Bronchial epithelial cell (primary cell): ENCODE measurements at regions not wholly inside any gene's neighbourhood (a gene's known extent, or its start where the extent isn't known, plus 50 kb on each side); places are given as distances from the start of the nearest gene placed in this dataset.
A peak's percentile ranks its signal among the peaks of the same experiment; 100 is the strongest.

ENCODE experiments used
- DNase-seq: peaks from one replicate; pipeline ENCODE4 v3.0.0-alpha.2; 2010; ENCODE audit warnings: low read depth
- FAIRE-seq: peaks from 2 replicates; lab custom pipeline; 2011; peaks lifted over from hg19 to GRCh38; lab: Jason Lieb, UNC
- H3K27me3 ChIP-seq: 2 replicates; pipeline ENCODE4 v1.5.1; 2011; ENCODE audit warnings: low read length; ENCODE audit not compliant: control insufficient read depth, insufficient read depth
- H3K36me3 ChIP-seq: 2 replicates; pipeline ENCODE4 v1.5.1; 2011; ENCODE audit warnings: low read length; ENCODE audit not compliant: control insufficient read depth, insufficient read depth
- H3K4me3 ChIP-seq: 2 replicates; pipeline ENCODE4 v1.5.1; 2011; ENCODE audit warnings: mild to moderate bottlenecking, low read depth, low read length, control low read depth
- TF ChIP-seq, protein P1 (sequence below): IDR thresholded peaks from 2 replicates; pipeline ENCODE4 v1.5.1; 2011; ENCODE audit warnings: mild to moderate bottlenecking, moderate library complexity, low read length, control low read depth, inconsistent platforms; ENCODE audit not compliant: insufficient read depth, severe bottlenecking

DNA sequence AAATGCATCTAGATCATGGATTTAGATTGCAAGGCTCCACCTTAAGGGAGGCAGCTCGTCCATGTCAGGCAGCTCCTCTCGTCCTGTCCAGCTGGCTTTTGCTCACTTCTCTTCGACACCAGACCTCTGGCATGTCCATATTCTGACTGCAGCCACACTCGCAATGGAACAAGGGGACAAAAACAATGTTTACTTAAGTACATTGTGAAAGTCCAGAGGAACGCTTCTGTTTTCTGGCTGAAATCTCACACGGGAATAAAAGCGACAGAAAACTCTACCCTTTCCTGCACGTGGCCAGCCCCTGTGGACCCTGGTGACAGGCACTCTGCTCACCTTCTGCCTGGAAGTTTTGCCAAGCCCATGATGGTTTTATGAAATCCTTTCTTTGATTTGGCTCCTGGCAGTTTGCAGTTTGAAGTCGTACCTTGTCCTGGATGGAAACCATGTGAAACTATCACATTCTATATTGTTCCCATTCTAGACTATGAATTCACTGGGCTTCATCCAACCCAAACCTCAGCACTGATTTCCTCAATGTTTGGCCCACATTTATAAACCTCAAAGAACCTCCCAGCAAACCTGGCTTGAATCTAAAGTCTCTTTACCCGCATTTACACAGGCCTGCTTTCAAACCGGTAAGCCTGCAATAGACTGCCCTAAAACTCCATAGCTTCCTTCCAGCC lies 134.3 kb upstream of the PIEZO2 start:
- Histone ChIP-seq H3K27me3 (no peaks in the 10 kb centered on the region), H3K4me3 (no peak overlapping the region), H3K36me3 (no peaks in the 10 kb centered on the region)
- TF ChIP-seq, protein P1, sequence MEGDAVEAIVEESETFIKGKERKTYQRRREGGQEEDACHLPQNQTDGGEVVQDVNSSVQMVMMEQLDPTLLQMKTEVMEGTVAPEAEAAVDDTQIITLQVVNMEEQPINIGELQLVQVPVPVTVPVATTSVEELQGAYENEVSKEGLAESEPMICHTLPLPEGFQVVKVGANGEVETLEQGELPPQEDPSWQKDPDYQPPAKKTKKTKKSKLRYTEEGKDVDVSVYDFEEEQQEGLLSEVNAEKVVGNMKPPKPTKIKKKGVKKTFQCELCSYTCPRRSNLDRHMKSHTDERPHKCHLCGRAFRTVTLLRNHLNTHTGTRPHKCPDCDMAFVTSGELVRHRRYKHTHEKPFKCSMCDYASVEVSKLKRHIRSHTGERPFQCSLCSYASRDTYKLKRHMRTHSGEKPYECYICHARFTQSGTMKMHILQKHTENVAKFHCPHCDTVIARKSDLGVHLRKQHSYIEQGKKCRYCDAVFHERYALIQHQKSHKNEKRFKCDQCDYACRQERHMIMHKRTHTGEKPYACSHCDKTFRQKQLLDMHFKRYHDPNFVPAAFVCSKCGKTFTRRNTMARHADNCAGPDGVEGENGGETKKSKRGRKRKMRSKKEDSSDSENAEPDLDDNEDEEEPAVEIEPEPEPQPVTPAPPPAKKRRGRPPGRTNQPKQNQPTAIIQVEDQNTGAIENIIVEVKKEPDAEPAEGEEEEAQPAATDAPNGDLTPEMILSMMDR: no peak
- DNase-seq: no peak
- no peak for FAIRE-seq

DNA sequence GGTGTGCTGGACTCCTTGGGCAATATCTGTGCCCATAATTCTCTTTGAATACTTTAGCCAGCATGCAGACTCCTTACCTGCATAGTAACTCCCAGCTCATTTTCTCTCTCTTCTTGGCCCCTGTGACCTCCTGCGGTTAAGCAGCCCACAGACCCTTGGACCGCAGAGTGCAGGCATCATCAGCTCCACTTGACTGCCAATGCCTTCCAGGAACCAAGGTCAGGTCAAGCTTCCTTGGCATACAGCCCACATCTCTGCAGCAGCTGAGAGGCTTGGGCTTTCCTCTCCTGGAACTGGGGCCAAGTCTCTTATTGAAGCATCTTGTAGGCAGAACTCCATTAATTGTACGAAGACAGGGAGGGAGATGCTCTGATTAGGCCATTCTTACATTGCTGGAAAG lies 130.1 kb upstream of the PIEZO2 start:
- Histone ChIP-seq H3K4me3 (no peak overlapping the region), H3K36me3 (no peaks in the 10 kb centered on the region), H3K27me3 (no peaks in the 10 kb centered on the region)
- no peak for DNase-seq
- no peak for FAIRE-seq
- TF ChIP-seq, protein P1: no peak

DNA sequence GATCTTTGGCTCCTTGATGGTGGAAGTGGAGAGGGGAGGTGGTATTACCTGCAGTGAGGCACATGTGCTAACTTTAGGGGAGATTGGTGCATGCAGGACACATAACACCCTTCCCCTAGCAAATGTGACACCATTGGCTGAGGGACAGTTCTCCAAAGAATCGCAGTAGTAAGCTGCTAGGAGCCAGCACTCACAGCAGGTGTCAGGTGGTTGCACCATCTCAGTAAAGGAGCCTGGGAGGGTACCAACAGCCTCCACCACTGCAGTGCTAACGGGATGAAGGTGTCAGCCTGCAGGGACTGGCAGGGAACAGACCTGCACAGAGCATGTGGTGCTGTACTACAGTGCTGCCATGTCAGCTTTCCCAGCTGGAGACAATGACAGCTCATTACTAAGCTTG lies 127.3 kb upstream of the PIEZO2 start:
- Histone ChIP-seq H3K36me3 (no peaks in the 10 kb centered on the region), H3K4me3 (no peak overlapping the region), H3K27me3 (no peaks in the 10 kb centered on the region)
- TF ChIP-seq, protein P1: no peak
- FAIRE-seq (no peak), DNase-seq (no peak)

DNA sequence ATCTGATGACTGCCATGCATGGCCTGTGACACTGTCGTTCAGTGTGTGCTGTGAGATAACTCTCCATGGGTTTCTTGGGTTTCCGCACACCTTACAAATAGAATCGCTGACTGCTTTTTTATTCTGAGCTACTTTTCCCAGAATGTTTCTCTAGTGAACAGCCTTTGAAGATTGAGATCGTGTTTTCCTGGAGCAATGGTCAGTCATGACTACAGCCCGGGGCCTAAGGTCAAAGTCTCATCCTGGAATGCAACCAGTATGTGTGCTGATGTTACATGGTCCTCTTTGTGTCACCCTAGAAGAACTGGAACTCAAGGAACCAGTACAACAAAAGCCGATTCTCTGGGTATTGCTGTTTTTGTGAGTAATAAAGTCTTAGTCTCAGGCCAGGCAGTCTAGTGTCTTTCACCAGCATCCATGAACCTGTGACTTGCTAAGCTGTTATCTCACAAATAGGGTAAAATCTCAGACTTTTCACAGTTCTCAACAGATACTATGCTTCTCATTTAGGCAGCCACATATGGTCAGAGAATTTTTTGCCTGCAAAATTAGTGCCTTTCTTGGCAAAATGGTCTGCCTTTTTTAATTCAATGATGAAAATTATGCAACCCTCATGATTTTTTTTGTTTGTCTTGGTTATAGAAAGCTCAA lies 124.9 kb upstream of the PIEZO2 start:
- TF ChIP-seq, protein P1: no peak
- H3K4me3 ChIP-seq: no peak overlapping the region
- no peaks in the 10 kb centered on the region for H3K27me3 ChIP-seq
- DNase-seq (no peak), FAIRE-seq (peak; percentile 28)
- H3K36me3 ChIP-seq: no peaks in the 10 kb centered on the region

DNA sequence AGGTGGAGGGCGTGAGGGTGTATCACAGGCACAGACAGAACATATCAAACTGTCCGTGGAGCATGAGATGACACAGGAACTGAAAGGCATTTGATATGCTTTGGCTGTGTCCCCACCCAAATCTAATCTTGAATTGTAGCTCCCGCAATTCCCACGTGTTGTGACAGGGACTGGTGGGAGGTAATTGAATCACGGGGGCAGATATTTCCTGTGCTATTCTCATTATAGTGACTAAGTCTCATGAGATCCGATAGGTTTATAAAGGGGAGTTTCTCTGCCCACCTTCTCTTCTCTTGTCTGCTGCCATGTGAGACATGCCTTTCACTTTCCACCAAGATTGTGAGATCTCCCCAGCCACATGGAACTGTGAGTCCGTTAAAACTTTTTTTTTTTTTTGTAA lies 123.1 kb upstream of the PIEZO2 start:
- TF ChIP-seq, protein P1: no peak
- H3K36me3 ChIP-seq: no peaks in the 10 kb centered on the region
- FAIRE-seq (no peak), DNase-seq (no peak)
- no peak overlapping the region for H3K4me3 ChIP-seq
- no peaks in the 10 kb centered on the region for H3K27me3 ChIP-seq
